B cell (primary cell): ENCODE measurements at regions not wholly inside any gene's neighbourhood (a gene's known extent, or its start where the extent isn't known, plus 50 kb on each side); places are given as distances from the start of the nearest gene placed in this dataset.

Experiments
- ATAC-seq: fragments of 200-7000 bp; cut with Tn5 transposase; one replicate; pipeline ENCODE4 v1.10.0; 2021; ENCODE audit warnings: low read depth, mild to moderate bottlenecking, moderate number of reproducible peaks, moderate library complexity
- CTCF ChIA-PET: fragments of 350-600 bp; sonication (Branson Sonifier 250); formaldehyde crosslinking; loops from one replicate; lab custom pipeline; 2021; ENCODE audit warnings: antibody characterized with exemption, inconsistent platforms; lab: Charles Lee
- POLR2A ChIA-PET: fragments of 350-600 bp; sonication (Branson Sonifier 250); formaldehyde crosslinking; loops from one replicate; lab custom pipeline; 2021; ENCODE audit warnings: antibody characterized with exemption; lab: Charles Lee
- DNase-seq: peaks from one replicate; pipeline ENCODE4 v3.0.0; 2013
- H2AFZ ChIP-seq: 2 replicates; pipeline ENCODE4 v1.6.1; 2012; ENCODE audit warnings: mild to moderate bottlenecking, low read depth, low read length; ENCODE audit not compliant: insufficient read depth, poor library complexity, severe bottlenecking
- H3K27ac ChIP-seq, 2 donors: 1 replicate in 1 of 2; 2 replicates in 1 of 2; pipeline ENCODE4 v1.5.1; 2012 to 2013; ENCODE audit warnings: low read length in 2 of 2, mild to moderate bottlenecking in 2 of 2, moderate library complexity in 1 of 2
- H3K27me3 ChIP-seq, 4 experiments: fragments of 200-600 bp in 1 of 4; sonication (generic) in 1 of 4; replicated peaks in 1 of 4; 1 replicate in 2 of 4; 2 replicates in 2 of 4; pipeline versions ENCODE4 v1.6.1 to v1.7.0; 2013 to 2016; ENCODE audit warnings: low read length in 3 of 4, mild to moderate bottlenecking in 2 of 4, mixed read lengths in 1 of 4, moderate library complexity in 1 of 4; ENCODE audit not compliant: insufficient read depth in 4 of 4, control insufficient read depth in 3 of 4; ENCODE audit errors: control extremely low read depth in 1 of 4
- H3K36me3 ChIP-seq, 2 experiments: replicated peaks in 1 of 2; 1 replicate in 1 of 2; 2 replicates in 1 of 2; pipeline versions ENCODE4 v1.6.1 to v1.7.1; 2013; ENCODE audit warnings: low read length in 1 of 2; ENCODE audit not compliant: insufficient read depth in 2 of 2, control insufficient read depth in 1 of 2; ENCODE audit errors: control extremely low read depth in 1 of 2, extremely low read depth in 1 of 2
- H3K4me1 ChIP-seq, 2 donors: fragments of 200-600 bp in 1 of 2; sonication (generic) in 1 of 2; 1 replicate in 1 of 2; 2 replicates in 1 of 2; pipeline versions ENCODE4 v1.5.1 to v1.6.1; 2013 to 2017; ENCODE audit warnings: low read length in 2 of 2; ENCODE audit not compliant: control insufficient read depth in 2 of 2, insufficient read depth in 2 of 2
- H3K4me2 ChIP-seq: replicated peaks from 2 replicates; pipeline ENCODE3; 2012; ENCODE audit warnings: mild to moderate bottlenecking, low read depth, low read length; ENCODE audit not compliant: poor library complexity, severe bottlenecking
- H3K4me3 ChIP-seq, 5 experiments: fragments of 200-600 bp in 1 of 5; sonication (generic) in 1 of 5; 1 replicate in 3 of 5; 2 replicates in 2 of 5; pipeline versions ENCODE4 v1.5.1 to v1.7.0; 2011 to 2016; ENCODE audit warnings: low read length in 4 of 5, mild to moderate bottlenecking in 4 of 5, low read depth in 2 of 5, control low read depth in 1 of 5, moderate library complexity in 1 of 5; ENCODE audit not compliant: insufficient read depth in 1 of 5; ENCODE audit errors: control extremely low read depth in 1 of 5, extremely low read depth in 1 of 5
- H3K79me2 ChIP-seq: fragments of 200-600 bp; sonication (generic); one replicate; pipeline ENCODE4 v1.6.0; 2016; ENCODE audit warnings: low read length; ENCODE audit not compliant: control insufficient read depth, insufficient read depth
- H3K9ac ChIP-seq: fragments of 200-600 bp; sonication (generic); 2 replicates; pipeline ENCODE4 v1.6.1; 2017; ENCODE audit warnings: mild to moderate bottlenecking, low read length, moderate library complexity
- H3K9me3 ChIP-seq, 3 donors: one replicate each; pipeline versions ENCODE4 v1.6.1 to v1.7.1; 2013; ENCODE audit warnings: low read length in 2 of 3; ENCODE audit not compliant: control insufficient read depth in 2 of 3, insufficient read depth in 1 of 3; ENCODE audit errors: control extremely low read depth in 1 of 3
- H4K20me1 ChIP-seq: 2 replicates; pipeline ENCODE4 v1.6.0; 2012; ENCODE audit warnings: mild to moderate bottlenecking, low read length; ENCODE audit not compliant: insufficient read depth, control insufficient read depth, poor library complexity, severe bottlenecking
- H3K27ac Mint-ChIP-seq: one replicate; pipeline ENCODE4 v1.8.0; 2021; ENCODE audit warnings: mixed read lengths
- H3K27me3 Mint-ChIP-seq: one replicate; pipeline ENCODE4 v1.8.0; 2021; ENCODE audit warnings: mixed read lengths
- H3K4me1 Mint-ChIP-seq: one replicate; pipeline ENCODE4 v1.8.0; 2021; ENCODE audit warnings: mixed read lengths
- H3K4me3 Mint-ChIP-seq: one replicate; pipeline ENCODE4 v1.8.0; 2021; ENCODE audit warnings: mixed read lengths
- H3K9me3 Mint-ChIP-seq: one replicate; pipeline ENCODE4 v1.8.0; 2022; ENCODE audit warnings: mixed read lengths; ENCODE audit not compliant: insufficient read depth
- EZH2 ChIP-seq: IDR thresholded peaks from 2 replicates; pipeline ENCODE4 v1.6.1; 2012; ENCODE audit warnings: borderline replicate concordance, low read depth, mild to moderate bottlenecking, moderate library complexity, low read length; ENCODE audit not compliant: insufficient read depth, poor library complexity, severe bottlenecking
- WGBS: methylation state at CpG from one replicate; pipeline ENCODE4 v1.1.5; 2013; ENCODE audit warnings: missing lambda C conversion rate; ENCODE audit not compliant: insufficient coverage; 5-methylcytosine and 5-hydroxymethylcytosine counted together
- intact Hi-C: fragments of 100-400 bp; cut with micrococcal nuclease; formaldehyde crosslinking; loops from one replicate; pipeline ENCODE4 v1.10.0; 2022
- TF ChIP-seq, protein P1 (sequence below): fragments of 200-600 bp; IDR thresholded peaks from one replicate; pipeline ENCODE4 v1.8.0; 2022; ENCODE audit warnings: antibody characterized with exemption, mild to moderate bottlenecking

DNA sequence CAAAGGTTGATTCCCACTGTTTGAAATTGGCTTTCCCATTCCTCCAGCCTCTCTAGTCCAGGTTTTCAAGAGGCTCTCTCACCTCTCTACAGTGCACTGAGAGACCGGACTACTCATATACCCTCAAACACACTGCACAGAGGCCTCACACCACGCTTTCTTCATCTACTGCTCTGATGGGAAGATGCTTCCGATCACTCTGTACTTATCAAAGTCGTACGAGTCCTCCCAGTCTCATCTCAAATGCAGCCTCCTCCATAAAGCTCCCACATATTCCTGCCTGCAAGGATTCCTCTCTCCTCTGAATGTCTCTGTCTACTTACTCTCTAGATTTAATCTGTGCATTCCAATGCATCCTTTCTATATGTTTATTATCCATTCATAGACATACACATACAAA lies 164.4 kb downstream of the EFNB2 start:
- intact Hi-C loops, result no loop called here
- Mint-ChIP-seq H3K4me3 (no peak overlapping the region), H3K27ac (no peak overlapping the region), H3K27me3 (peaks cover 4% of the 10 kb centered on the region), H3K9me3 (no peaks in the 10 kb centered on the region), H3K4me1 (peaks cover 11% of the 10 kb centered on the region)
- no peak for TF ChIP-seq EZH2
- TF ChIP-seq, protein P1, sequence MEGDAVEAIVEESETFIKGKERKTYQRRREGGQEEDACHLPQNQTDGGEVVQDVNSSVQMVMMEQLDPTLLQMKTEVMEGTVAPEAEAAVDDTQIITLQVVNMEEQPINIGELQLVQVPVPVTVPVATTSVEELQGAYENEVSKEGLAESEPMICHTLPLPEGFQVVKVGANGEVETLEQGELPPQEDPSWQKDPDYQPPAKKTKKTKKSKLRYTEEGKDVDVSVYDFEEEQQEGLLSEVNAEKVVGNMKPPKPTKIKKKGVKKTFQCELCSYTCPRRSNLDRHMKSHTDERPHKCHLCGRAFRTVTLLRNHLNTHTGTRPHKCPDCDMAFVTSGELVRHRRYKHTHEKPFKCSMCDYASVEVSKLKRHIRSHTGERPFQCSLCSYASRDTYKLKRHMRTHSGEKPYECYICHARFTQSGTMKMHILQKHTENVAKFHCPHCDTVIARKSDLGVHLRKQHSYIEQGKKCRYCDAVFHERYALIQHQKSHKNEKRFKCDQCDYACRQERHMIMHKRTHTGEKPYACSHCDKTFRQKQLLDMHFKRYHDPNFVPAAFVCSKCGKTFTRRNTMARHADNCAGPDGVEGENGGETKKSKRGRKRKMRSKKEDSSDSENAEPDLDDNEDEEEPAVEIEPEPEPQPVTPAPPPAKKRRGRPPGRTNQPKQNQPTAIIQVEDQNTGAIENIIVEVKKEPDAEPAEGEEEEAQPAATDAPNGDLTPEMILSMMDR, result no peak
- Histone ChIP-seq H3K36me3 (no peaks in the 10 kb centered on the region), H3K27me3 (no peaks in the 10 kb centered on the region), H3K79me2 (no peaks in the 10 kb centered on the region), H3K9ac (no peak overlapping the region), H3K9me3 (no peaks in the 10 kb centered on the region), H2AFZ (no peak overlapping the region), H3K4me3 (no peak overlapping the region), H4K20me1 (no peaks in the 10 kb centered on the region), H3K27ac (no peak overlapping the region), H3K4me1 (no peaks in the 10 kb centered on the region), H3K4me2 (no peak overlapping the region)
- CTCF ChIA-PET, result no interaction called here
- WGBS, result 92% methylated on average over 5 of the region's 5 CpGs
- POLR2A ChIA-PET, result no interaction called here
- DNase-seq, result no peak
- no peak for ATAC-seq

DNA sequence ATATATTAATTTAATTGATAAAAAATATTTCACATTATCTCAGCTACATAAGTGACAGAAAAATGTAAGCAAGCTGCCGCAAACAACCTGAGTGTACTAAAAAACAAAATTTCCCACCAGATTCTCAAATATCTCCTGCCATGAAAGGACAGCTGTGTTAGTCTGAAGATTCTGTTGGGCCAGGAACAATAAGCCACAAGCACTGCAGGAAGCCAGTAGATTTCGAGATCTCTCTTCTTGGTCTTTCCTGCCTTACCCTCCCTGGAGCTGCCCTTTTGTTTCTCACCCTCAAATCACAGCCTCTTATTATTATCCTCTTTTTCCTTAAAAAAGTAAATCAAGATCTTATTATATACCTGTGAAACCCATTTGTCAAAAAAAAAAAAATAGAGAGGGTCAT lies 165.6 kb downstream of the EFNB2 start:
- intact Hi-C loops, result no loop called here
- Mint-ChIP-seq H3K27ac (no peak overlapping the region), H3K9me3 (peaks cover 3% of the 10 kb centered on the region), H3K4me3 (no peak overlapping the region), H3K27me3 (peaks cover 4% of the 10 kb centered on the region), H3K4me1 (peaks cover 11% of the 10 kb centered on the region)
- Histone ChIP-seq H4K20me1 (no peaks in the 10 kb centered on the region), H3K27ac (no peak overlapping the region), H3K27me3 (no peaks in the 10 kb centered on the region), H3K4me1 (no peaks in the 10 kb centered on the region), H3K79me2 (no peaks in the 10 kb centered on the region), H2AFZ (no peak overlapping the region), H3K9ac (no peak overlapping the region), H3K9me3 (no peaks in the 10 kb centered on the region), H3K36me3 (no peaks in the 10 kb centered on the region), H3K4me3 (no peak overlapping the region), H3K4me2 (no peak overlapping the region)
- WGBS, result 100% methylated on average over 1 of the region's 2 CpGs
- ATAC-seq (no peak), DNase-seq (no peak)
- TF ChIP-seq EZH2, result no peak
- ChIA-PET CTCF (no interaction called here), POLR2A (no interaction called here)
